ENCODE measurements at regions not wholly inside any gene's neighbourhood (a gene's known extent, or its start where the extent isn't known, plus 50 kb on each side); places are given as distances from the start of the nearest gene placed in this dataset.
A peak's percentile ranks its signal among the peaks of the same experiment; 100 is the strongest.

GRCh38 chr4:34139346-34139745 lies 2105.0 kb downstream of the ARAP2 start:
- Mint-ChIP-seq H3K27ac (ENCODE audit: unreplicated experiment) (no peak overlapping the region), H3K4me1 (ENCODE audit: unreplicated experiment) (no peaks in the 10 kb centered on the region), H3K27me3 (ENCODE audit: unreplicated experiment) (no peaks in the 10 kb centered on the region), H3K9me3 (ENCODE audit: unreplicated experiment) (peaks cover 22% of the 10 kb centered on the region), H3K36me3 (ENCODE audit: unreplicated experiment) (no peaks in the 10 kb centered on the region), H3K4me3 (ENCODE audit: unreplicated experiment) (no peak overlapping the region)
- DNase-seq (ENCODE audit: extremely low spot score, unreplicated experiment), result no peak
- TF ChIP-seq CTCF (IDR thresholded peaks at IDR 0.05), result no peak

GRCh38 chr4:34148322-34148908 lies 2095.9 kb downstream of the ARAP2 start:
- Mint-ChIP-seq H3K4me1 (ENCODE audit: unreplicated experiment) (peaks cover 3% of the 10 kb centered on the region), H3K36me3 (ENCODE audit: unreplicated experiment) (no peaks in the 10 kb centered on the region), H3K27me3 (ENCODE audit: unreplicated experiment) (no peaks in the 10 kb centered on the region), H3K27ac (ENCODE audit: unreplicated experiment) (no peak overlapping the region), H3K4me3 (ENCODE audit: unreplicated experiment) (no peak overlapping the region), H3K9me3 (ENCODE audit: unreplicated experiment) (no peaks in the 10 kb centered on the region)
- no peak for TF ChIP-seq CTCF (IDR thresholded peaks at IDR 0.05)
- DNase-seq (ENCODE audit: extremely low spot score, unreplicated experiment), result no peak

- Mint-ChIP-seq H3K36me3 (ENCODE audit: unreplicated experiment) (peaks cover 13% of the 10 kb centered on the region), H3K9me3 (ENCODE audit: unreplicated experiment) (peaks cover 37% of the 10 kb centered on the region), H3K27me3 (ENCODE audit: unreplicated experiment) (no peaks in the 10 kb centered on the region), H3K27ac (ENCODE audit: unreplicated experiment) (no peak overlapping the region), H3K4me3 (ENCODE audit: unreplicated experiment) (no peak overlapping the region), H3K4me1 (ENCODE audit: unreplicated experiment) (peaks cover 31% of the 10 kb centered on the region)
- TF ChIP-seq CTCF (IDR thresholded peaks at IDR 0.05), result no peak
- no peak for DNase-seq (ENCODE audit: extremely low spot score, unreplicated experiment)
Observed at GRCh38 chr4:34157547-34157946, 2086.8 kb downstream of the ARAP2 start.

GRCh38 chr4:34158878-34159277 lies 2085.4 kb downstream of the ARAP2 start:
- no peak for TF ChIP-seq CTCF (IDR thresholded peaks at IDR 0.05)
- no peak overlapping the region for H3K27ac Mint-ChIP-seq (ENCODE audit: unreplicated experiment)
- DNase-seq (ENCODE audit: extremely low spot score, unreplicated experiment), result no peak
- H3K4me3 Mint-ChIP-seq (ENCODE audit: unreplicated experiment), result no peak overlapping the region
- peaks cover 18% of the 10 kb centered on the region for H3K36me3 Mint-ChIP-seq (ENCODE audit: unreplicated experiment)
- peaks cover 46% of the 10 kb centered on the region for H3K9me3 Mint-ChIP-seq (ENCODE audit: unreplicated experiment)
- H3K27me3 Mint-ChIP-seq (ENCODE audit: unreplicated experiment), result no peaks in the 10 kb centered on the region
- peaks cover 31% of the 10 kb centered on the region for H3K4me1 Mint-ChIP-seq (ENCODE audit: unreplicated experiment)

- peaks cover 25% of the 10 kb centered on the region for H3K9me3 Mint-ChIP-seq (ENCODE audit: unreplicated experiment)
- DNase-seq (ENCODE audit: extremely low spot score, unreplicated experiment), result no peak
- no peak for TF ChIP-seq CTCF (IDR thresholded peaks at IDR 0.05)
- H3K36me3 Mint-ChIP-seq (ENCODE audit: unreplicated experiment), result peaks cover 3% of the 10 kb centered on the region
- H3K4me1 Mint-ChIP-seq (ENCODE audit: unreplicated experiment), result peaks cover 16% of the 10 kb centered on the region
- H3K27ac Mint-ChIP-seq (ENCODE audit: unreplicated experiment), result peak overlapping the region; percentile 23
- no peak overlapping the region for H3K4me3 Mint-ChIP-seq (ENCODE audit: unreplicated experiment)
- no peaks in the 10 kb centered on the region for H3K27me3 Mint-ChIP-seq (ENCODE audit: unreplicated experiment)
Observed at GRCh38 chr4:34170946-34171345, 2073.4 kb downstream of the ARAP2 start.
